ENCODE measurements at regions not wholly inside any gene's neighbourhood (a gene's known extent, or its start where the extent isn't known, plus 50 kb on each side); places are given as distances from the start of the nearest gene placed in this dataset.
"Not testable (repeated sequence)": the region's sequence is repeated elsewhere in the genome, so short reads cannot be mapped to it uniquely, and the experiment has no call there.

DNA sequence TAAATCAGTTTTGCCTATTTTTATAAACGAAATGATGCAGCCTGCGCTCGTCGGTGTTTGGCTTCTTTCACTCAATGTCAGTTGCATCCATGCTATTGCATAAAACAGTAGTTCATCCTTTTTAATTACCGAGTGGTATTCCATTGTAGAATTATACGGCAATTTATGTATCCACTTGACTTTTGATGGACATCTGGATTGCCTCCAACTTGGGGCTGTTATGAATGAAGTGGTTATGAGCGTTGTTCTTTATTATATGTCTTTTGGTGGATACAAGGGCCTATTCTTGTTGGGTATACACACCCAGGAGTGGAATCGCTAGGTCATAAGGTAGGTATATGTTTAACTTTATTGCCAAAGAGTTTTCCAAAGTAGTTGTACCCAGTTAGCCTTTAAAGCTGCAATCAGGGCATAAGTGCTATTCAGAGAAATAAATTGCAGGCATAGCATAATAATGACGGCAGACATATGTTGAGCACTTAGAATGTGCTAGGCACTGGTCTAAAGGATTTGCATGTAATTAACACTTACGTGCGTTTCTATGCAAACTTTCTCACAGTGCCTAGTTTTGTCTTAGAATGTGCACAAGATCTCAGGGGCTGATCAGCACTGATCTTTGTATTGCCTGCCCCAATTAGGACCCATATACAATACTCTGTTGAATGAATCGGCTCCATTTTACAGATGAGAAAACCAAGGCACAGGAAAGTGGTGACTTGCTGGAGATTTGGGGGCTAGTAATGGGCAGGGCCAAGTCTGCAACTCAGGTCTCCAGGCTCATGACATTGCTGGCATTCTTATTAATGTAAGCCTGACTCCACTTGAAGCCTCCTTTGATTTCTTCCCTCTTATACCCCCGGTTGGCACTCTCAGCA lies 407.0 kb downstream of the BCOR start:
- no peak for FAIRE-seq
- no peak for DNase-seq (ENCODE audit: insufficient read length, low spot score)
- no peak for TF ChIP-seq POLR2A (IDR thresholded peaks at IDR 0.05; ENCODE audit: low read depth, low read length)

DNA sequence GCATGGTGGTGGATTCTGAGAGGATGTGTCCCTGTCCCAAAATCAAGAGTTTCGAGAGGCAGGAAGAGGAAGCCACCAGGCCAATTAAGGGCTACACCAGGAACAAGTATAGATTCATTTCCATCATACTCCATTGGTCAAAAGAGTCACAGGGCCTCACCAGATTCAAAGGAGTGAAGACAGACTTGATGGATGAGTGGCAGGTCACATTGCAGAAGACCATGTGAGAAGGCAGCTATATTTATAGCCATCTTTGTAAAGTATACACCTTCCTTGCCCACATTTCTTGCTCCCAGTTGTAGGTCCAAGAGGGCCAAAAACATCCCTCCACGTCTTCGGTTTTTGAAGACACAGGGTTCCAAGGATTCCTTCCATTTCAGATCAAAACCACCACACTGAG lies 406.0 kb downstream of the BCOR start:
- no peak for FAIRE-seq
- DNase-seq (ENCODE audit: insufficient read length, low spot score) = no peak
- TF ChIP-seq POLR2A (IDR thresholded peaks at IDR 0.05; ENCODE audit: low read depth, low read length) = no peak

DNA sequence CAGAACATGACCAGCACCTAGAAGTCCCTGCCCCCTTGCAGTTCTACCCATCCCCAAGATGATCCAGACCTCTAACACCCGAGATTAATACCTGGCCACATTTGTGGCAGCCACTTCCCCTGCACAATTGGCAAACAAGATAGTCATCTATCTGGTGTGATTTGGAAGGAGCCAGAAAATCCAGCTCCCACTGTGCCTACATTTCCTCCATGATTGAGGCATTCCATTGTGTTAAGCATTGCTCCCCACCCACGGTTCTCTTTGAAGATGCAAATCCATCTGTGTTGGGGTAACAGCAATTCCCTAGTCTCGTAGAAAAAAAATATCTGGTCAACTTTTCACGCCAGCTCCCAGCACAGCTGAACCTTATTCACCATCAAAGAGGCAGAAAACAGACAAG lies 405.0 kb downstream of the BCOR start:
- no peak for TF ChIP-seq POLR2A (IDR thresholded peaks at IDR 0.05; ENCODE audit: low read depth, low read length)

DNA sequence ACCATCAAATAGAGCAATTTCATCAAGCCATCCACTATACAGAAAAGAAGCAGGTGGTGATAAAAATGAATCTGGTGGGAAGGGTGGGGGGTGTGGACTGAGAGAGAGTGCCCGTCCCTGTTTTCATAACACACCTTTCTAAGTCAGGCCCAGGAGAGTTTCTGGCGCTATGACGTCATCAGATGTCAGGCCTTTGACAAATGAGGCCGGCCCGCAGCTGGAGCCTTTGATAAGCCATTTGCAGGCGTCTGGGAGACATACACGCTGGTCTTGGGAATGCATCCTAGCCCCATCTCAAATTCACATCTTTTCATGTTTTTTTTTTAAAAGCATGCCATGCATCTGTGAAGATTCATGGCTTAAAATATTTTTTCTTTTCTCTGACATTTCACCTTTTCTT lies 404.5 kb downstream of the BCOR start:
- FAIRE-seq (no peak), DNase-seq (ENCODE audit: insufficient read length, low spot score) (no peak)
- TF ChIP-seq POLR2A (IDR thresholded peaks at IDR 0.05; ENCODE audit: low read depth, low read length) = no peak

More for the DNA sequence above, 405.0 kb downstream of the BCOR start:
- no peak for DNase-seq (ENCODE audit: insufficient read length, low spot score)
- no peak for FAIRE-seq

DNA sequence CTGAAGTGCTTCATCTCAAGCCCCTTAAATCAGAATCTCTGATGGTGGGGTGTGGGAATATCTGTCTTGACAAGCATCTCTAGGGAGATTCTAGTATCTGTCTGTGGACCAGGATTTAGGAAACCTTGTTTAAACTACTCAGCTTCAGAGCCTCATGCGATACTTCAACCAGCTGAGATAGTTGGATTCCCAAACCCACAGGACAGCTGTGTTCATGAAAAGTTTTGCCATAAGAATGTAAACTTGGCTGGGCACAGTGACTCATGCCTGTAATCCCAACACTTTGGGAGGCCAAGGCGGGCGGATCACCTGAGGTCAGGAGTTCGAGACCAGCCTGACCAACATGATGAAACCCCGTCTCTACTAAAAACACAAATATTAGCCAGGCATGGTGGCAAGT lies 395.1 kb downstream of the BCOR start:
- not testable (repeated sequence) for FAIRE-seq; DNase-seq (ENCODE audit: insufficient read length, low spot score)

DNA sequence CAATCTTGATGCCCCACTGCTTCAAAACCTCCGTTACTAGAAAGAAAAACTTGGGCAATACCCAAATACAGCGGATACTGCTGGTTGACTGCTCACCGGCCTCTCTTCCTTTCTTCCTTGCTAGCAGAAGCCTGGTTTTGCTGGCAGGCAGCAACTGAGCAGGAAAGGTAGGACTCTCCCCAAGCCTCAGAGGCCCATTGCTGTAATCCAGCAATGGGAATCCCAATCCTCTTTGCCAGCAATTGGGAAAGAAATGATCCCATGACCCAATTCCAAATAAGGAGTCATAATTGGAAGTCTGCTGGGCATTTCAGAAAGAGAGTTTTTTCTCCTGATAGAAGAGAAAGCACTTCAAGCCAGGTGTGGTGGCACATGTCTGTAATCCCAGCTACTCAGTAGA lies 394.5 kb downstream of the BCOR start:
- no peak for TF ChIP-seq POLR2A (IDR thresholded peaks at IDR 0.05; ENCODE audit: low read depth, low read length)
- FAIRE-seq (no peak), DNase-seq (ENCODE audit: insufficient read length, low spot score) (no peak)

DNA sequence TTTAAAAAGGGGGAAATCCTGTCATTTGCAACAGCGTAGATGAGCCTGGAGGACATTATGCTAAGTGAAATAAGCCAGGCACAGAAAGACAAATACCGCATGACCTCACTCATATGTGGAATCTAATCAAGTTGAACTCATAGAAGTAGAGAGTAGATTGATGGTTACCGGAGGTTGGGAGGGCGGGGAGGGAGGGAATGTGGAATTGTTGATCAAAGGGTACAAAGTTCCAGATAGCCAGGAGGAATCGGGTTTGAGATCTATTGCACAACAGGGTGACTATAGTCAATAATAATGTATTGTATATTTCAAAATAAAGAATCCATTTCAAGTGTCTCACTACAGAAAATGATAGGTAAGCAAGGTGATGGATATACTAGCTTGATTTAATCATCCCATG lies 393.2 kb downstream of the BCOR start:
- TF ChIP-seq POLR2A (IDR thresholded peaks at IDR 0.05; ENCODE audit: low read depth, low read length) = no peak
- FAIRE-seq = no peak
- DNase-seq (ENCODE audit: insufficient read length, low spot score) = no peak

DNA sequence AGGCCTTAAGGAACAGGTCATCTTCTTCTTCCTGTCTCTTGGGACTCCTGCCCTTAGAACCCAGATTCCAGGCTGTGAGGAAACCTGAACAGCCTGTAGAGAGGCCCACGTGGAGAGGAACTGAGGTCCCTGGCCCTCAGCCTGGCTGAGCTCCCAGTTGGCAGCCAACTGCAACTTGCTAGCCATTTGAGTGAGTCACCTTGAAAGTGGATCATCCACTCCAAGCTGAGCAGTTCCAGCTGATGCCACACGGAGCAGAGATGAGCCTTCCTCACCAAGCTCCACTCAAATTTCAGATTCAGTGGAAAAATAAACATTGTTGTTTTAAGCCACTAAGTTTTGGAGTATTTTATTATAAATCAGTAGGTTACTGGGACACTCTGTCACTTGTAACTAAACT lies 392.5 kb downstream of the BCOR start:
- no peak for FAIRE-seq
- TF ChIP-seq POLR2A (IDR thresholded peaks at IDR 0.05; ENCODE audit: low read depth, low read length) = no peak
- peak; percentile 35 for DNase-seq (ENCODE audit: insufficient read length, low spot score)

DNA sequence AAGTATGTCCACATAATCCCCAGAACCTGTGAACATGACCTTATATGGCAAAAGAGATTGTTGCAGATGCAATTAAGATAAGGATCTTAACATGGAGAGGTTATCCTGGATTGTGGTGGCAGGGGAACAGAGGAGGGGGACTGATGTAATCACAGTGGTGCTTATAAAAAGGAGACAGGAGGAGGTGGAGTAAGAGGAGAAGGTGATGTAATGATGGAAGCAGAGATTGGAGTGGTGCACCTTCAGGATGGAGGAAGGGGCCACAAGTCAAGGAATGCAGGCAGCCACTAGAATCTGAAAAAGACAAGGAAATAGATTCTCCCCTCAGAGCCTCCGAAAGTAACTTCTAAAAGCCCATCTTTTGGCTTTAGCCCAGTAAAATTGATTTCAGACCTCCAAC lies 388.4 kb downstream of the BCOR start:
- TF ChIP-seq POLR2A (IDR thresholded peaks at IDR 0.05; ENCODE audit: low read depth, low read length) = no peak
- no peak for FAIRE-seq
- no peak for DNase-seq (ENCODE audit: insufficient read length, low spot score)

DNA sequence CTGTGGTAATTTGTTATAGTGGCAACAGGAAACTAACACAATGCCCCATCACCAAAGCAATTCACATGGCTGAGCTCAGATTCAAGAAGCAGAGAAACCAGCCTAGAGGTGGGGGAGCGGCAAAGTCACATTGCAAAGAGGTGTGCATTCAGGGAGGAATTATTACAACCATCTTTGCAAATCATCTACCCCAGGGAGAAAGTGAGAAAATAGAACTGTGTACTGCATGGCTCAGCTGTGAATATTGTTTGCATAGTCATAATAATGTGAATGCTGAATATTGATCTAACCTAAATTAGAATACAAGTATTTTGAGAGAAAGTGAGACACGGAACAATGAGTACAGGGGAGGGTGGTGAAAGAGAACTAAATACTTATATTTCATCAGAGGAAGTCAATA lies 387.9 kb downstream of the BCOR start:
- FAIRE-seq (no peak), DNase-seq (ENCODE audit: insufficient read length, low spot score) (no peak)
- TF ChIP-seq POLR2A (IDR thresholded peaks at IDR 0.05; ENCODE audit: low read depth, low read length) = no peak

DNA sequence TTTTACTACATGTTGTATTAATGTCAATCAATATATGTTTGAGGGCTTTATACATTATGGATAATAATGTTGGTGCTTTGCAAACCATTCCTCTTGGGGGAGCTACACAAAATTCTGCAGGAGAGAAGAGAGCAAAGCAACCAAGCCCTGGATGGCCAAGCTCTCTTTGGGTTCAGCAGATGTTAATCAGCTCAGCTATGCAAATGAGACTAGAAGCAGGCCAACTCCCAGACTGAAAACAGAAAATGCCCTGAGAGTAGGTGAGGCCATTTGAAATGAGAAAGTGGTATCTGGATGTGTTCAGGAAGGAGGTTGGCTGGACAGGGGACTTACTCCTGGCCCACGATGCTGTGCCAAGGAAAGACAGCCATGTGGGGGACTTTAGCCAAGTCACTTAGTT lies 387.0 kb downstream of the BCOR start:
- no peak for TF ChIP-seq POLR2A (IDR thresholded peaks at IDR 0.05; ENCODE audit: low read depth, low read length)
- FAIRE-seq = no peak
- DNase-seq (ENCODE audit: insufficient read length, low spot score) = no peak

DNA sequence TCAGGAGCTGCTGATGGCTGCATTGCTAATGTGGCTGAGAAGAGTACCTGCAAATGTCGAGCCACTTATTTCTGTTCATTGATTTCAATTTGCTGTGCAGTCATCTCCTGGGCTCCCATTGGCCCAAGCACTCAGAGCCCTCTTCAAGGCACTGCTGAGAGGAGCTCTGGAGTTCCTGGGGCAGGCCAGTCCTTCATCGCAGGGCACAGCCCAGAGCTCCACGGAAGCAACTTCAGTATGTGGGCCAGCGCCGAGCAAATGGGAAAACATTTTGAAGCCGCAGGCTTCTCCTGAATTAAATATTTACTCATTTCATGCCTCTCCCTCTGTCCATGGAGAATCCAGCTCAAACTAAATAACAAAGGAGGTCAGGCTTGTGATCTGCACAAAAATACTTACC lies 383.3 kb downstream of the BCOR start:
- no peak for DNase-seq (ENCODE audit: insufficient read length, low spot score)
- no peak for TF ChIP-seq POLR2A (IDR thresholded peaks at IDR 0.05; ENCODE audit: low read depth, low read length)
- FAIRE-seq = no peak

DNA sequence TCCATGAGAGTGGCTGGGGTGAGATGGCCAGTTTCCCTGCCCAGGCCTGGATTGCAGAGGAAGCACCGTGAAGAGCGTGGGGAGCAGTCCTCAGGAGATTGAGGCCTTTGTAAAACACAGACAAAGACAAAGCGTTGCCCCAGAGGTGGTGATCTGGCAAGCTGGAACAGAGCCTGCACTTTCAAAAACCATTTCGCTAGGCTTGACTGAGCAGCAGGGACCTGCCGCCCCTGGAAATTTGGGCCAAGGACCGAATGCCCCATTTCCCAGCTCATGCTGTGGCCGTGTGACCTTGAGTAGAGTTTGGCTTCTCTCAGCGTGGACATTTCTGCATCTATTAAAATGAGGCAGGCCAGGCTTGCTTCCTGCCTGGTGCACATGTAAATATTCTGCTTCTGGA lies 381.4 kb downstream of the BCOR start:
- DNase-seq (ENCODE audit: insufficient read length, low spot score) (no peak), FAIRE-seq (no peak)
- no peak for TF ChIP-seq POLR2A (IDR thresholded peaks at IDR 0.05; ENCODE audit: low read depth, low read length)

DNA sequence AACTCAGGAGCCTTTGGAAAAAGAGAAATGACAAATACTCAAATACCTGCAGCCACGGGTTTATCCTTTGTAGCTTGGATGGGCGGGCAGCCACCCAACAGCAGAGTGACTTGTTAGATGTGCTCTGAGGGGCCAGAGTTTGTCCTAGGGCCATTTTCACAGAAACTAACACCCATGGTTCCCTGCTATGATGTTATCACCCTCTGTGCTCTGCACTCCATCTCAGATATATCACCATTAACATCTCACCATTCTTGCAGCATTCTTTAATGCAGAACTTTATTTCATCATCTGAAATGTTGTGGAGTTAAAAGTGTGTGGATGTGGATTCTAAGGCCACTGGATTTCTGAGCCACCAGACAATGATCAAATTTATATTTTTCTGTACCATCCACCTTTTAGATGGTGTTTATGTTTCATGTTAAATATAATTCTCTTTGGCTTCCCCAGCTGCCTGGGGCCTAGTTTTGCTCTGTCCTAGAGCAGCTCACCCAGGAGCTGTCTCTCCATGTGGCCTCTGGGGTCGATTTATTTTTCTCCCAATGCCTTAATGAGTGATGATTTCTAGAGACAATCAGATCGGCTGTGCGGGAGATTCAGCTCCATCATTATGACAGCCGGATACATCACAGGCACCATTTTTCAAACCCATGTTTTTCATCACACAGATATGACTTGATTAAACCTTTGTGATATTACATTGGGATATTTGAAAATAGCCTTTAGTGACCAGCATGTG lies 380.8 kb downstream of the BCOR start:
- no peak for FAIRE-seq
- TF ChIP-seq POLR2A (IDR thresholded peaks at IDR 0.05; ENCODE audit: low read depth, low read length) = no peak
- no peak for DNase-seq (ENCODE audit: insufficient read length, low spot score)

DNA sequence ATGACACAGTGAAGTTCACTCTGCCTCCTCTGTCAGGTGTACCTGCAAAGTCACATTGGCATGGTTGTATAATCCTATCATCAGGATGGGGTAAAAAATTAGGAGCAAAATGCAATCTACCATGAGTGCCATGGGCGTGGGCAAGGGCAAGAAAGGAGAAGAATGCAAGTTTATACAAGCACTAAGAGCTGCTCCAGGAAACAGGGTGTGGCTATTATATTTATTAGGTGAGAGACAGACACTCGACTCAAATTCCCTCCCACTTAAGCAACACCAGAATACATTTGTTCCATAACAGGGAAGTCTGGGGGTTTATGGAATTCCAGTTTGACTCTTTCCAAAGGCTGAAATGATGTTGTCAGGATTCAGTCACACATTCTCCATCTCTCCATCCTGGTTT lies 378.8 kb downstream of the BCOR start:
- no peak for TF ChIP-seq POLR2A (IDR thresholded peaks at IDR 0.05; ENCODE audit: low read depth, low read length)
- FAIRE-seq (no peak), DNase-seq (ENCODE audit: insufficient read length, low spot score) (no peak)
